ENCODE measurements at regions not wholly inside any gene's neighbourhood (a gene's known extent, or its start where the extent isn't known, plus 50 kb on each side); places are given as distances from the start of the nearest gene placed in this dataset.

- TF ChIP-seq CTCF (optimal IDR thresholded peaks at IDR 0.05 in 1 of 3, IDR thresholded peaks at IDR 0.05 in 1 of 3, conservative IDR thresholded peaks at IDR 0.05 in 1 of 3; ENCODE audit: extremely low read depth in 1 of 3, insufficient read depth in 2 of 3, low read length in 3 of 3) (no peak), EZH2 (IDR thresholded peaks at IDR 0.05; ENCODE audit: low read length) (no peak)
These were observed 1053.3 kb downstream of the SORCS1 start for GRCh38 chr10:106111246-106111645.

Data from keratinocyte (primary cell).